ENCODE measurements at regions not wholly inside any gene's neighbourhood (a gene's known extent, or its start where the extent isn't known, plus 50 kb on each side); places are given as distances from the start of the nearest gene placed in this dataset.

DNA sequence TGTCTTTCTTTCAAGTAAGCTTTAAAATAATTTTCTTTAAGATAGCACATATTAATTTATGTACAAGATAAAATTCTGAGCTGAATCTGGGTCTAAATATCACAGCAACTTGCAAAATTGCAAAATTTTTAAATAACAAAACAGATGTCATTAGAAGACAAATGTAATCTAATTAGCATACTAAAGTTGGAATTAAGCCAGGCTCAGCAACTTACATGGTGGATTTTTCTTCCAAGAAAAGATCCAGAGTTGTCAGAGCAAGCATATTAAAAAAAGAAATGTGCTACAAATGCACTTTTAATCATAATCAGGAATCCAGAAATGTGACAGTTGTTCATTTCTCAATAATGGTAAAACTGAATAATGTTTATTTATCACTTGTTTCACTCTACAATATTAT is 906.9 kb upstream of the INTU start:
- TF ChIP-seq, protein P1, sequence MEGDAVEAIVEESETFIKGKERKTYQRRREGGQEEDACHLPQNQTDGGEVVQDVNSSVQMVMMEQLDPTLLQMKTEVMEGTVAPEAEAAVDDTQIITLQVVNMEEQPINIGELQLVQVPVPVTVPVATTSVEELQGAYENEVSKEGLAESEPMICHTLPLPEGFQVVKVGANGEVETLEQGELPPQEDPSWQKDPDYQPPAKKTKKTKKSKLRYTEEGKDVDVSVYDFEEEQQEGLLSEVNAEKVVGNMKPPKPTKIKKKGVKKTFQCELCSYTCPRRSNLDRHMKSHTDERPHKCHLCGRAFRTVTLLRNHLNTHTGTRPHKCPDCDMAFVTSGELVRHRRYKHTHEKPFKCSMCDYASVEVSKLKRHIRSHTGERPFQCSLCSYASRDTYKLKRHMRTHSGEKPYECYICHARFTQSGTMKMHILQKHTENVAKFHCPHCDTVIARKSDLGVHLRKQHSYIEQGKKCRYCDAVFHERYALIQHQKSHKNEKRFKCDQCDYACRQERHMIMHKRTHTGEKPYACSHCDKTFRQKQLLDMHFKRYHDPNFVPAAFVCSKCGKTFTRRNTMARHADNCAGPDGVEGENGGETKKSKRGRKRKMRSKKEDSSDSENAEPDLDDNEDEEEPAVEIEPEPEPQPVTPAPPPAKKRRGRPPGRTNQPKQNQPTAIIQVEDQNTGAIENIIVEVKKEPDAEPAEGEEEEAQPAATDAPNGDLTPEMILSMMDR (IDR thresholded peaks at IDR 0.05; ENCODE audit: insufficient read depth, low read depth, low read length) = no peak
- DNase-seq (ENCODE audit: low read depth) = no peak
- H3K4me3 ChIP-seq (ENCODE audit: low read depth, low read length) = no peak overlapping the region

DNA sequence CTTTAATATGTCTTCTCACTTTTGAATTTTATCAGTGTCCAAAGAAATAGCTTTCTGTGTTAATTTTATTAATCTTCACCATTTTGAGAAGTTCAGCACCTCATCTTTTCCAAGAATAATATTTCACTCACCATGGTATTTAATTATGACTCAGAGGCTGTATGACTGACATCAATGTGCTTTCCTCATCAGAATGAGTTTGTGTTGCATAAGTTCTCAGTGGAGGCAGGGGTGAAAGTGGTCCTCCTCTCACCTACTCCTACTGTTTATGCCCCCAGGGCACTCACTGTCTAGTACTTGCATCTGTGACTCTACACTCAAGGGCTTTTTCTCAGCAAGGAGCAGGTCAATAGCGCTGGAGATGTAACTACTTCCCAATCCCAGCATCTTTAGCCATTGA is 905.3 kb upstream of the INTU start:
- DNase-seq (ENCODE audit: low read depth) = no peak
- H3K4me3 ChIP-seq (ENCODE audit: low read depth, low read length) = no peak overlapping the region
- TF ChIP-seq, protein P1 (IDR thresholded peaks at IDR 0.05; ENCODE audit: insufficient read depth, low read depth, low read length) = no peak

DNA sequence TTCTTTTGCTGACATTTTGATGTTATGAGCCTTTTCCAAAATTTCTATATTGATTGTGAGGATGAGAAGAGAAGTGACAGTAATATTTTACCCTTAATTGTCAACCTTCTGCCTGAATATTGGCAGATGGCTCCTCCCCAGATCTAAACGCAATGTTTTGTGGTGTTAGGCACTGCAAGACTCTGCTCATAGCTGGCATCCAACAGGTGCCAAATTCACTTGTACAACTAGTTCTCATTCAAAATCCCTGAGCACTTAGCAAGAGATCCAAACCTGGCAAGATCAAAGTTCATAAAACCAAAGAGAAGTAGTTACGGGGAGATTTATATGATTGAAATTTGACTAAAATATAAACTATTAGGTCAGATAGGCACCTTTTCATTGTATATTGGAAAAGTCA is 901.7 kb upstream of the INTU start:
- no peak for DNase-seq (ENCODE audit: low read depth)
- TF ChIP-seq, protein P1 (IDR thresholded peaks at IDR 0.05; ENCODE audit: insufficient read depth, low read depth, low read length) = no peak
- no peak overlapping the region for H3K4me3 ChIP-seq (ENCODE audit: low read depth, low read length)

DNA sequence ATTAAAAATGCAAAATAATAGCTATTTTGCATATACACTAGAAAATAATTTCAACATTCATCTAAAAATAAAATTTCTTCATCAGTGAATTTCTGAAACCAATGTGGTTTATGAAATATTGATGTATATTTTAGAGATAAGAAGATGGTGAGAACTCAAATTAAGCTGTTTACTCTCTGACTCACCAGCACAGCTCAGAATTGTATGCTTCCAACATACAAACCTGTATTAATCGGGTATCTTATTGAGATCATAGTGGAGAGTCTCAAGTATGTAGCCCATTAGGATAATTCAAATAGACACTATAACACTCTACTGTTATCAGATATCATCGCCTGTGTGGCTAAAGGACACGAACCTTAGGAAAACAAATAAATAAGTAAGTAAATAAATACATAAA is 899.5 kb upstream of the INTU start:
- H3K4me3 ChIP-seq (ENCODE audit: low read depth, low read length) = no peak overlapping the region
- TF ChIP-seq, protein P1 (IDR thresholded peaks at IDR 0.05; ENCODE audit: insufficient read depth, low read depth, low read length) = no peak
- DNase-seq (ENCODE audit: low read depth) = no peak

DNA sequence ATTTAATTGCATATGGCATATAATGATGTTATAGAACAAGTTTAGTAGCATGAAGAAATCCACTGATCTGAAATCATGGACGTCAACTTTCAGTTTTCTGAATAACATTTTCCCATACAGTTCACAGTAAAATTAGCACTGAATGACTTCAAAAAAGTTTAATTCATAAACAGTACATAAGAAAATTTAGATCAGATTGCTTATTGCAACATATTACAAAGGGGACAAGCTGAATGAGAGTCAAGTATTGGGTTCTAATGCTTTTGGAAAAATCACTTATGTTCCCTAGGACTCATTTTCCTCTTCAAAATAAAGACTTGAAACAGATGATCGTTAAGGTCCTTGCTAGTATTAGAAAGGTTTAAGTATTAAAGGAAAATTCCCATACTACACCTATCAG is 898.3 kb upstream of the INTU start:
- DNase-seq (ENCODE audit: low read depth) = no peak
- TF ChIP-seq, protein P1 (IDR thresholded peaks at IDR 0.05; ENCODE audit: insufficient read depth, low read depth, low read length) = no peak
- no peak overlapping the region for H3K4me3 ChIP-seq (ENCODE audit: low read depth, low read length)

DNA sequence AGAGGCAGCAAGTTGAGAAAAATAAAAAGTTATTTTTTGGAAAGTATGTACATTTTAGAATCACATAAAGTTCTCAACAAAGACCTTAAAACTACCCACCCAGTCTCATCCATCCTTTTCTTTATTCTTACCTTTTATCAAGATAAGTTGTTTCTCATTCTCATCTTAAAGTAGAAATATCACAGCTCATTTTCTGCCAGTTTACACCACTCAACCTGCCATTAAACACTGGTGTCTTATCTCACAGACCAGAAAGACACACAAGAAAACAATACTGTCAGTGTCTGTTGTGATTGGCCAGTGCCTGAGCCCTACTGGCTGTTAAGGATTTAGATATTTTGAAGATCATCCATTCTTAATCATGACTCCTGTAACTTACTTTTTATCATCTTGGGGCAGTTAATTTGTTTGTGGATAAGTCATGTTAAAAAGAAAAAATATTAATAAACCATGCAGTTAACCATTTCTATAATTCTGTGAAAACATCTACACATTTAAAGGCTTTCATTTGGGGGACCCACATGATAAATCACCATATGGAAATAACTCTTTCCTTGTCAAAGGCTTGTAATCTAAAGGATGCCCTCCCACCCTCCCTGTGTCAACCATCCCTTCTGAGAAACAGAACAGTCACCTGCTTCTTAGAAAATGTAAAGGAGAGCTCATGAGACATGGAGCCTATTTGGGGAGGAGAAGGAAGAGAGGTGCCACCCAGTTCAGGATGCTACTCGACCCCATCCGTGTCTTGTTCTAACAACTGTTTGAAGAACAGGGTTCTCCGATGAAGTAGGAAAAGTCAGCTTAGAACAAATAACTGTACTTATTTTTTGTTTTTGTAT is 897.2 kb upstream of the INTU start:
- TF ChIP-seq, protein P1 (IDR thresholded peaks at IDR 0.05; ENCODE audit: insufficient read depth, low read depth, low read length) = no peak
- no peak for DNase-seq (ENCODE audit: low read depth)
- no peak overlapping the region for H3K4me3 ChIP-seq (ENCODE audit: low read depth, low read length)

DNA sequence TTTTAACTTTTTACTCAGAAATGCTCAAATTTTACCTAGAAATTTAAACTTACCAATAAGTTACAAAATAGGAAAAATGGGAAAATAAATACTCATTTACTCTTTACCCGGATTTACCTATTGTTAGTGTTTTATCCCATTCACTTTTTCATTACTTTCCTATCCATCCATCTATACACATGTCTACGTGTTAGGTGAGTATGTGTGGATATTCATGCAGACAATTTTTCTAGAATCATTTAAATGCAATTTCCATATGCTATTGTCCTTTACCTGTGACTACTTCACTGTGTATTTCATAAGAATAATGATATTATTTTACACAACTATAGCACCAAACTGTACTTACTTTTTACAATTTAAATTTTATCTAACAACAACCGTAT is 896.6 kb upstream of the INTU start:
- no peak for DNase-seq (ENCODE audit: low read depth)
- H3K4me3 ChIP-seq (ENCODE audit: low read depth, low read length) = no peak overlapping the region
- TF ChIP-seq, protein P1 (IDR thresholded peaks at IDR 0.05; ENCODE audit: insufficient read depth, low read depth, low read length) = no peak

All from fibroblast of villous mesenchyme (primary cell).